HG03039 (cell line): ENCODE measurements at regions not wholly inside any gene's neighbourhood (a gene's known extent, or its start where the extent isn't known, plus 50 kb on each side); places are given as distances from the start of the nearest gene placed in this dataset.
"Not testable (repeated sequence)": the region's sequence is repeated elsewhere in the genome, so short reads cannot be mapped to it uniquely, and the experiment has no call there.

Experiments
- ATAC-seq: cut with Tn5 transposase; IDR thresholded peaks from one replicate; pipeline ENCODE4 v1.9.1; 2021; ENCODE audit warnings: mild to moderate bottlenecking, moderate library complexity; ENCODE audit not compliant: unreplicated experiment

- not testable (repeated sequence) for ATAC-seq
These were observed 109.3 kb downstream of the GTF2IRD2B start for GRCh38 chr7:75201606-75202079.

GRCh38 chr7:75205367-75206085 is 113.1 kb downstream of the GTF2IRD2B start:
- not testable (repeated sequence) for ATAC-seq

GRCh38 chr7:75215460-75215859 is 123.1 kb downstream of the GTF2IRD2B start:
- ATAC-seq = not testable (repeated sequence)

- not testable (repeated sequence) for ATAC-seq
These were observed 124.6 kb downstream of the GTF2IRD2B start for GRCh38 chr7:75216963-75217362.

- ATAC-seq = not testable (repeated sequence)
These were observed 133.7 kb downstream of the GTF2IRD2B start for GRCh38 chr7:75226102-75226501.

- not testable (repeated sequence) for ATAC-seq
These were observed 137.2 kb downstream of the GTF2IRD2B start for GRCh38 chr7:75229558-75229957.

- not testable (repeated sequence) for ATAC-seq
These were observed 138.2 kb downstream of the GTF2IRD2B start for GRCh38 chr7:75230558-75230957.

- ATAC-seq = not testable (repeated sequence)
These were observed 142.9 kb downstream of the GTF2IRD2B start for GRCh38 chr7:75235092-75235826.

- ATAC-seq = not testable (repeated sequence)
These were observed 143.4 kb downstream of the GTF2IRD2B start for GRCh38 chr7:75235827-75236167.

- peak; percentile 92 for ATAC-seq
These were observed 145.1 kb downstream of the GTF2IRD2B start for GRCh38 chr7:75237255-75238187.

- not testable (repeated sequence) for ATAC-seq
These were observed 145.9 kb downstream of the GTF2IRD2B start for GRCh38 chr7:75238309-75238708.

- ATAC-seq = not testable (repeated sequence)
These were observed 151.2 kb downstream of the GTF2IRD2B start for GRCh38 chr7:75243638-75244037.

GRCh38 chr7:75248216-75248615 is 147.2 kb upstream of the TRIM73 start:
- ATAC-seq = not testable (repeated sequence)

GRCh38 chr7:75254238-75254637 is 141.2 kb upstream of the TRIM73 start:
- ATAC-seq = not testable (repeated sequence)

GRCh38 chr7:75257442-75257841 is 138.0 kb upstream of the TRIM73 start:
- ATAC-seq = not testable (repeated sequence)

GRCh38 chr7:75259454-75260003 is 135.9 kb upstream of the TRIM73 start:
- ATAC-seq = not testable (repeated sequence)

GRCh38 chr7:75261660-75262059 is 133.8 kb upstream of the TRIM73 start:
- ATAC-seq = not testable (repeated sequence)

- ATAC-seq = not testable (repeated sequence)
These were observed 127.3 kb upstream of the TRIM73 start for GRCh38 chr7:75268158-75268557.

- not testable (repeated sequence) for ATAC-seq
These were observed 126.3 kb upstream of the TRIM73 start for GRCh38 chr7:75269159-75269558.

GRCh38 chr7:75274114-75274513 is 121.3 kb upstream of the TRIM73 start:
- ATAC-seq = not testable (repeated sequence)
